Activated CD8-positive, alpha-beta T cell treated with anti-CD3 and anti-CD28 coated beads for 36 hours (primary cell): ENCODE measurements at regions not wholly inside any gene's neighbourhood (a gene's known extent, or its start where the extent isn't known, plus 50 kb on each side); places are given as distances from the start of the nearest gene placed in this dataset.
"Not testable (repeated sequence)": the region's sequence is repeated elsewhere in the genome, so short reads cannot be mapped to it uniquely, and the experiment has no call there.

Source experiments
- ATAC-seq: fragments of 200-7000 bp; cut with Tn5 transposase; one replicate; pipeline ENCODE4 v1.10.0; 2021; ENCODE audit warnings: mild to moderate bottlenecking, moderate library complexity
- CTCF ChIA-PET: fragments of 350-600 bp; sonication (Branson Sonifier 250); formaldehyde crosslinking; loops from one replicate; lab custom pipeline; 2021; ENCODE audit warnings: antibody characterized with exemption; lab: Charles Lee
- POLR2A ChIA-PET: fragments of 350-600 bp; sonication (Branson Sonifier 250); formaldehyde crosslinking; loops from one replicate; lab custom pipeline; 2021; ENCODE audit warnings: antibody characterized with exemption; lab: Charles Lee
- DNase-seq: peaks from one replicate; pipeline ENCODE4 v3.0.0-alpha.2; 2020
- H3K27ac Mint-ChIP-seq: one replicate; pipeline ENCODE4 v1.8.0; 2021; ENCODE audit warnings: mild to moderate bottlenecking, mixed read lengths
- H3K27me3 Mint-ChIP-seq: one replicate; pipeline ENCODE4 v1.8.0; 2021; ENCODE audit warnings: mixed read lengths
- H3K36me3 Mint-ChIP-seq: one replicate; pipeline ENCODE4 v1.8.0; 2021; ENCODE audit warnings: low read depth, mixed read lengths
- H3K4me1 Mint-ChIP-seq: one replicate; pipeline ENCODE4 v1.8.0; 2021; ENCODE audit warnings: low read depth, mixed read lengths
- H3K4me3 Mint-ChIP-seq: one replicate; pipeline ENCODE4 v1.8.0; 2021; ENCODE audit warnings: mild to moderate bottlenecking, moderate library complexity, mixed read lengths
- H3K9me3 Mint-ChIP-seq: one replicate; pipeline ENCODE4 v1.8.0; 2021; ENCODE audit warnings: mixed read lengths
- intact Hi-C: fragments of 100-400 bp; cut with micrococcal nuclease; formaldehyde crosslinking; loops from one replicate; pipeline ENCODE4 v1.10.0; 2022
- TF ChIP-seq, protein P1 (sequence below): fragments of 200-600 bp; IDR thresholded peaks from one replicate; pipeline ENCODE4 v1.8.0; 2022; ENCODE audit warnings: antibody characterized with exemption, mild to moderate bottlenecking

DNA sequence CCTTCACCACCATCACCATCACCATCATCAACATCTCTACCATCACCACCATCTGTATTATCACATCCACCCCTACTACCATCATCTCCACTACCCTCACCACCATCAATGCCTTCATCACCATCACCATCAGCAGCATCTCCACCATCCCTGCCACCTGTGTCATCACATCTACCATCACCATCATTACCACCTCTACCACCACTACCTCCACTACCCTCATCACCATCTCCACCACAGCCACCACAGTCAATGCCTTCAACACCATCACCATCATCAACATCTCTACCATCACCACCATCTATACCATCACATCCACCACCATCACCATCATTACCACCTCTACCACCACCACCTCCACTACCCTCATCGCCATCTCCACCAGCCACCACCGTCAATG is 196.7 kb downstream of the SHQ1 start:
- peaks cover 7% of the 10 kb centered on the region for H3K9me3 Mint-ChIP-seq
- TF ChIP-seq, protein P1, sequence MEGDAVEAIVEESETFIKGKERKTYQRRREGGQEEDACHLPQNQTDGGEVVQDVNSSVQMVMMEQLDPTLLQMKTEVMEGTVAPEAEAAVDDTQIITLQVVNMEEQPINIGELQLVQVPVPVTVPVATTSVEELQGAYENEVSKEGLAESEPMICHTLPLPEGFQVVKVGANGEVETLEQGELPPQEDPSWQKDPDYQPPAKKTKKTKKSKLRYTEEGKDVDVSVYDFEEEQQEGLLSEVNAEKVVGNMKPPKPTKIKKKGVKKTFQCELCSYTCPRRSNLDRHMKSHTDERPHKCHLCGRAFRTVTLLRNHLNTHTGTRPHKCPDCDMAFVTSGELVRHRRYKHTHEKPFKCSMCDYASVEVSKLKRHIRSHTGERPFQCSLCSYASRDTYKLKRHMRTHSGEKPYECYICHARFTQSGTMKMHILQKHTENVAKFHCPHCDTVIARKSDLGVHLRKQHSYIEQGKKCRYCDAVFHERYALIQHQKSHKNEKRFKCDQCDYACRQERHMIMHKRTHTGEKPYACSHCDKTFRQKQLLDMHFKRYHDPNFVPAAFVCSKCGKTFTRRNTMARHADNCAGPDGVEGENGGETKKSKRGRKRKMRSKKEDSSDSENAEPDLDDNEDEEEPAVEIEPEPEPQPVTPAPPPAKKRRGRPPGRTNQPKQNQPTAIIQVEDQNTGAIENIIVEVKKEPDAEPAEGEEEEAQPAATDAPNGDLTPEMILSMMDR: no peak
- H3K27me3 Mint-ChIP-seq: peaks cover 9% of the 10 kb centered on the region
- POLR2A ChIA-PET: no interaction called here
- intact Hi-C loops: no loop called here
- ATAC-seq (no peak), DNase-seq (no peak)
- H3K36me3 Mint-ChIP-seq: no peaks in the 10 kb centered on the region
- CTCF ChIA-PET: interaction anchor here (1.0 to 1.3 kb wide), 2 partner anchors 14 to 292 kb away, joined by 3 to 4 read pairs; no protein-coding TSS in a partner anchor
- H3K4me1 Mint-ChIP-seq: no peaks in the 10 kb centered on the region
- H3K27ac Mint-ChIP-seq: no peak overlapping the region
- H3K4me3 Mint-ChIP-seq: no peak overlapping the region

DNA sequence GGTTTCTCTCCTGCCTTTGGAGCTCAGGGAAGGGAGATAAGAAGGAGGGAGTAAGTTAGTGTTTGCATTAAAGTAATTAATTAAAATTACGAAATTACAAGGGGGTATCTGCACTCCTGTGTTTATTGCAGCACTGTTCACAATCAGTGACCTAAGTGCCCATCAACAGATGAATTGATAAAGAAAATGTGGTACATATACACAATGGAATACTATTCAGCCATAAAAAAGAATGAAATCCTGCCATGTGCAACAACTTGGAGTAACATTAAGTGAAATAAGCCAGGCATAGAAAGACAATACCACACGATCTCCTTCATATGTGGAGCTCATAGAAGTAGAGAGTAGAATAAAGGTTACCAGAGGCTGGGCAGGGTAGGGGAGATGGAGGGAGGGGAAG is 202.0 kb downstream of the SHQ1 start:
- no peaks in the 10 kb centered on the region for H3K36me3 Mint-ChIP-seq
- H3K27ac Mint-ChIP-seq: no peak overlapping the region
- DNase-seq (no peak), ATAC-seq (no peak)
- intact Hi-C loops: no loop called here
- peaks cover 1% of the 10 kb centered on the region for H3K27me3 Mint-ChIP-seq
- H3K9me3 Mint-ChIP-seq: peaks cover 2% of the 10 kb centered on the region
- POLR2A ChIA-PET: no interaction called here
- no peak overlapping the region for H3K4me3 Mint-ChIP-seq
- TF ChIP-seq, protein P1: no peak
- no peaks in the 10 kb centered on the region for H3K4me1 Mint-ChIP-seq
- CTCF ChIA-PET: interaction anchor here (1.1 to 2.2 kb wide), 4 partner anchors 9 to 176 kb away, joined by 3 to 7 read pairs (median 5); no protein-coding TSS in a partner anchor

DNA sequence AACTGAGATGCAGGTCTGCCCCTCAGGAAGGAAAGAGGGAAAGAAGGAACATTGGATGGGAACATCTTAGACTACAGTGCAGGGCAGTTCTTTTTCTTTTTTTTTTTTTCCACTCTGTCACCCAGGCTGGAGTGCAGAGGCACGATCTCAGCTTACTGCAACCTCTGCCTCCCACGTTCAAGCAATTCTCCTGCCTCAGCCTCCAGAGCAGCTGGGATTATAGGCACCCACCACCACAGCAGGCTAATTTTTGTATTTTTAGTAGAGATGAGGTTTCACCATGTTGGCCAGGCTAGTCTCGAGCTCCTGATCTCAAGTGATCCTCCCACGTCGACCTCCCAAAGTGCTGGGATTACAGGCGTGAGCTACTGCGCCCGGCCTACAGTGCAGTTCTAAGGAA is 204.6 kb downstream of the SHQ1 start:
- H3K27me3 Mint-ChIP-seq, H3K9me3 Mint-ChIP-seq, H3K36me3 Mint-ChIP-seq, H3K27ac Mint-ChIP-seq, H3K4me1 Mint-ChIP-seq, intact Hi-C loops, ATAC-seq, DNase-seq, H3K4me3 Mint-ChIP-seq: not testable (repeated sequence)
- CTCF ChIA-PET: interaction anchor here (2.6 kb wide), 1 partner anchor 23 kb away, joined by 8 read pairs; no protein-coding TSS in a partner anchor
- POLR2A ChIA-PET: interaction anchor here (1.0 kb wide), 1 partner anchor 14 kb away, joined by 3 read pairs; no protein-coding TSS in a partner anchor

DNA sequence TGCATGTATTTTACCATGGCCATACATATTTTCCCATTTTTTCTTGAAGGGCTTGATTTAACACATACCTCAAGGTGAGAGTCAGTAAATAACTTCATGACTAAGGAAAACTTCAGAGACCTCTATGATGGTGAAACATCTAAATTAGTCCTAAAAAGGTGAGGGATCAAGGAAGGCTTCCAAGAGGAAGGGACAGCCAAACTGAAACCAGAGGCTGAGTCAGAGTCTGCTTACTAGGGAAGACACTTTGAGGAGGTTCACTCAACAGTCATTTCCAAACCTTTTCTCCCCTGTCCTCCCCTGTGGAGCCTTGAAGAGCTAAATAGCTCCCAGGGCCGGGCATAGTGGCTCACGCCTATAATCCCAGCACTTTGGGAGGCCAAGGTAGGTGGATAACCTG is 206.6 kb downstream of the SHQ1 start:
- no peak for DNase-seq
- Mint-ChIP-seq H3K27me3 (peaks cover 11% of the 10 kb centered on the region), H3K36me3 (no peaks in the 10 kb centered on the region), H3K27ac (no peak overlapping the region), H3K4me3 (no peak overlapping the region), H3K9me3 (peaks cover 2% of the 10 kb centered on the region), H3K4me1 (peaks cover 7% of the 10 kb centered on the region)
- ChIA-PET POLR2A (interaction anchor here (0.7 kb wide), 1 partner anchor 22 kb away, joined by 3 read pairs; no protein-coding TSS in a partner anchor), CTCF (interaction anchor here (2.6 kb wide), 1 partner anchor 24 kb away, joined by 8 read pairs; no protein-coding TSS in a partner anchor)
- TF ChIP-seq, protein P1: no peak
- ATAC-seq: no peak
- intact Hi-C loops: no loop called here

DNA sequence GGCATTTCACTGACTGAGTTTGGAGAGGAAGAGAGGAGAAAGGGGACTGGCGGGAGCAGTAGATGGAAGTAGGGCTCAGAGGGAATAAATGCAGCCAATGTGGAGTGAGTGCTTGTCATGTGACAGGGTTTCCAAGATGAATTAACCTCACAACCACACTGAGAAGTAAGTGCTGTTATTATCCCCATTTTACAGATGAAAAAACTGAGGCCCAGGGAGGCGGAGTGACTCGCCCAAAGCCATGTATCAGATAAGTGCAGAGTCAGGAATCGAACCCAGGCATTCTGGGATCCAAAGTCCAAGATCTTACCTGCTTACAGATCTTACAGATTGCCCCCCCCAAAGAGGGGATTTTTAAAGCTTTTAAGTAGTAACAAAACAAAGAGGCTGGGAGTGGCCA is 207.2 kb downstream of the SHQ1 start:
- POLR2A ChIA-PET: interaction anchor here (0.7 kb wide), 1 partner anchor 23 kb away, joined by 3 read pairs; no protein-coding TSS in a partner anchor
- ATAC-seq: no peak
- Mint-ChIP-seq H3K4me3 (no peak overlapping the region), H3K36me3 (no peaks in the 10 kb centered on the region), H3K27ac (no peak overlapping the region), H3K27me3 (peaks cover 11% of the 10 kb centered on the region), H3K9me3 (no peaks in the 10 kb centered on the region), H3K4me1 (peaks cover 7% of the 10 kb centered on the region)
- CTCF ChIA-PET: interaction anchor here (1.2 to 2.6 kb wide), 2 partner anchors 25 kb away, joined by 4 to 8 read pairs; no protein-coding TSS in a partner anchor
- DNase-seq: no peak
- TF ChIP-seq, protein P1: no peak
- intact Hi-C loops: no loop called here
